ENCODE measurements at regions not wholly inside any gene's neighbourhood (a gene's known extent, or its start where the extent isn't known, plus 50 kb on each side); places are given as distances from the start of the nearest gene placed in this dataset.
"Not testable (repeated sequence)": the region's sequence is repeated elsewhere in the genome, so short reads cannot be mapped to it uniquely, and the experiment has no call there.

GRCh38 chr11:106276859-106277436 is 199.5 kb downstream of the AASDHPPT start:
- intact Hi-C loops (cut with micrococcal nuclease) = no loop called here

DNA sequence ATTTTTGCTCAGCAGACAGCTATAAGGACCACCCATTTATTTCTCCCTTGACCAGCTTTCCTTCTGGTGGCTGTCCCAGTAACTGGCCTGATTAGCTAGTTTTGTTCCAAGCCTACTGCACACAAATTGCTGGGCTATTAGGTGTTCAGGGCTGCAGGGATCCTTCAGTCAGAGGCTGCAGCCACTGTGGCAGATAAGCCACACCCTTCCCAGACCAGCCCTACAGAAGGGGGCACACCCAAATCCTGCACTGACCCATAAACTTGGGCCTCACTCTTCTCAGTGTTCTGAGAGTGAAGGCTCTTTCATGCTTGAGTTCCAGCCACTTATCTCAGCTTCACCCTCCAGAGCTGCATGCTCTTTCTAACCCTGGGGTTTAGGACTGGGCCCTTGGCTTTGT is 200.0 kb downstream of the AASDHPPT start:
- intact Hi-C loops (cut with micrococcal nuclease) = no loop called here

GRCh38 chr11:106278391-106278790 is 200.9 kb downstream of the AASDHPPT start:
- intact Hi-C loops (cut with micrococcal nuclease) = no loop called here

DNA sequence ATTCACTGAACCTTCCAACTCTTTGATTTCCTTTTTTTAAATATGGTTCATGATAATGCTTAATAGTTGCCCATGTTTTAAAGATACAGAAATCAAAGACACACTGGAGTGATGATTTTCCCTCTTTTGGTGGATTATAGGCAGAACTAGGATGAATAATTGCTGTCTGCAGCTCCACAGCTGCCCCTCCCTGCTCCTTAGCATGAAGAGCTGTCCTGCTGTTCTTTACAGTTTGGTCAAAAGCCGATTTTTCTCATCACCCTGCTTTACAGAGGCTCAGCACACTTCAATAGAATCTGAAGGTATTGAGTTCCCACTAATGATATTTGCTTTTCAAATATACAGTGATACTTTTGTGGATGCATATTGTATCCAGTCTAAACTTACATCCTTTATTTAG is 202.6 kb downstream of the AASDHPPT start:
- intact Hi-C loops (cut with micrococcal nuclease) = no loop called here

- intact Hi-C loops (cut with micrococcal nuclease) = no loop called here
Measured at GRCh38 chr11:106281455-106282173, 204.2 kb downstream of the AASDHPPT start.

GRCh38 chr11:106286881-106287504 is 209.5 kb downstream of the AASDHPPT start:
- intact Hi-C loops (cut with micrococcal nuclease) = no loop called here

GRCh38 chr11:106288057-106288456 is 210.6 kb downstream of the AASDHPPT start:
- intact Hi-C loops (cut with micrococcal nuclease) = no loop called here

DNA sequence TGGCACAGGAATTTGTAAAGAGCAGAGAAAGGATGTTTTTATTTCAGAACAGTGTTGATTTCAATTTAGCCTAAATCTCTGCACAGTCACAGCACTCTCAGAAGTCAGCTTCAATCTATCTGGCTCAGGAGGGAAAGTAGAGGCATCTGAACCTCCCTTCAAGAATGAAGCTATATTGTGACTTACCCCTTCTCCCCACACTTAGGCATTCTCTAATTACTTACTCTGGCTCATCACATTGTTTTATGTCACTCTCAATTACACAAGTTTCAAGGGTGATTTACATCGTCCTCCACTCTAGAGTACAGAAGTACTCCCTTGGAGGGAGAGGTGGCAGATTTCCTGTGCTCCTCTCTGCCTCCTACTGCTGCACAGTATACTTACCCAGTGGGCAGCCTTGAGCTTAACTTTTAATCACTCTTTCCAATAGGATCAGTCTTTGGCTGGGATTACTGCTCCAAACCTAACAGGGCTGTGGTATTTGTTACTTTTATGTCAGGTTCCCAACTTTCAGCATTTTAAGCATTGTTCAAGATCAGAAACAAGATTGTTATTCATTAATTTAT is 211.4 kb downstream of the AASDHPPT start:
- intact Hi-C loops (cut with micrococcal nuclease) = no loop called here

DNA sequence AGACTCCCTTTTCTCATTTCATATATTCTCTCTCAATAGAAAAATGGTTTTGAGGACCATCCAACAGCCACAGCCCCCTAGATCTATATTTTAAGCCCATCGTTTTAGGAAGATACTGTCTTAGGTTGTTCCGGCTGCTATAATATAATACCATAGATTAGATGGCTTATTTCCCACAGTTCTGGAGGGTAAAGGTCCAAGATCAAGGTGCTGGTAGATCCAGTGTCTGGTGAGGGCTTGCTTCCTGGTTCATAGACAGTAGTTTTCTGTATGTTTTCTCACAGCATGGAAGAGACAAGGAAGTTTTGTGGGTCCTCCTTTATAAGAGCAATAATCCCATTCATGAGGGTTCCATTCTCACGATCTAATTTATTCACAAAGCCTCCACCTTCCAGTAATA is 215.1 kb downstream of the AASDHPPT start:
- intact Hi-C loops (cut with micrococcal nuclease) = no loop called here

DNA sequence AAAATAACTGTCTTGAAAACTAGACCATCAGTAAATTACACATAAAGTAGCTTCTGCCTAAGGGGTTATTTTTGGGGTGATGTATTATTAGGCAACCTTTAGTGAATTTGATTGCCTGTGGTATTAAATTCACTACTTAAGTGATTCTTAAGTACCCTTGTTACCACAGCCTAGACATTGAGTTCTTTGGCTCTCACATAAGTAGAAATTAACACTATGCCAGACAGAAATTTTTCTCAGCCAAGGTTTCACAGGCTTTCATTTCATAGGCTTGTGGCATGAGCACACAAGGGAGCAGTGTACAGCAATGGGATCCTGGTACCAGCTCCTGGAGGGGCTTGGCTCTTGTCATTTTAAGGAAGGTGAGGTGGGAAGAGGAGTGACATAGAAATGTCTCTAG is 218.5 kb downstream of the AASDHPPT start:
- intact Hi-C loops (cut with micrococcal nuclease) = no loop called here

- intact Hi-C loops (cut with micrococcal nuclease) = no loop called here
Measured at GRCh38 chr11:106302416-106302815, 225.0 kb downstream of the AASDHPPT start.

- intact Hi-C loops (cut with micrococcal nuclease) = no loop called here
Measured at GRCh38 chr11:106304274-106304673, 226.8 kb downstream of the AASDHPPT start.

DNA sequence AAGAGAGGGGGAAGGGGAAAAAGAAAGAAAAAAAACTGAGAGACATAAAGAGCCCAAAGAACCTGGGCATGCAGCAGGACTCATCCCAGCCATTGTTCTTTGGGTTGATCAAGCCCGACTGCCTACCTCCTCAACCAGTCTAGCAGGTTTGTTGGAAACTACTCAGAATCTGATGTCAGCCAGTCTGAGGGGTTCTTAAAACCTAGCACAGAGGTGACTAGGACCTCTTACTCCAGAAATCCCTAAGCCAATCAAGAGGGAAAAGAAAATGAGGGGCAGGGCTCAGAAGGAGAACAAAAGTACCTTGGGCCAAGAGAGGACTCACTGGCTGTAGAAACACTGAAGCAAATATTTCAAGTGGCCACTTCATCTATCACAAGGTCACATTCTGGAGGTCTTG is 228.0 kb downstream of the AASDHPPT start:
- intact Hi-C loops (cut with micrococcal nuclease) = no loop called here

DNA sequence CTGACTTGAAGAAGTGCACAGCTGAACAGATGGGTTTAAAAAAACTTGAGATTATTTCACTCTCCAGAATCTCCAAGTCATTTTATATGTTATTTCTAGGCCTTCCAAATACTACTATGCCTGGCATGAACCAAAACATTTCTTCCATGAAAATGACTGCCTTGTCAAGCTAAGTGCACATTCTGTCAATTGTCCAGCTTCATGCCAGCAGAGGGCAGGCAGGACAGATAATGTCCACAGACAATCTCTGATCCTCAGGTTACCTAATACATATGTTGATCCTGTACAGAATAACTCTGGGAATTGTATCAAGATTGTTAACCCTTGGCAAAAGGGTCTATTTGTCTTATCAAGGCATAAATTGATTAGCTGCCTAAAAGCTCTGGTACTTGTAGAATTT is 229.5 kb downstream of the AASDHPPT start:
- intact Hi-C loops (cut with micrococcal nuclease) = no loop called here

DNA sequence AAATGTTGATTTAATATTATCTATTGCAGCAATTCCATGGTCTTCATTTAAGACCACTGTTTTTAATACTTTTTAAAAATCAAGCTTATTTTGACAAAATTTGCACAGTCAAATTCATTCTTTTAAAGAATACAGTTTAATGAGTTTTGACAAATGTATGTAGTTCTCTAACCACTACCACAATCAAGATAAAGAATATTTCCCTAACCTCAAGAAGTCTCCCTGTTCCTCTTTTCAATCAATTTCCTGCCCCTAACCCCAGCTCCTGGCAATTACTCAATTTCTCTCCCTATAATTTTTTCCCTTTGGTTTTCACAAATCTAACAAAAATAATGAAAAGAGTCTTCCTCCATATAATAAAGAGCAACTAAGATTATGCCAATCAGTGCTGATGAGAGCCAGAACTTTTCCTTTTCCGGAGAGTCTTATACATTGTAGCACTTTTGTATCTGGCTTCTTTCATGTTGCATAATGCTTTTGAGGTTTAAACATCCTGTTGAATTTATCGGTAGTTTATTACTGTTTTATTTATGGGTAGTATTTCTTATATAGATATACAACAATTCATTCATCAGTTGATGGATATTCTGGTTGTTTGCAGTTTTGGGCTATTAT is 231.7 kb downstream of the AASDHPPT start:
- intact Hi-C loops (cut with micrococcal nuclease) = no loop called here

DNA sequence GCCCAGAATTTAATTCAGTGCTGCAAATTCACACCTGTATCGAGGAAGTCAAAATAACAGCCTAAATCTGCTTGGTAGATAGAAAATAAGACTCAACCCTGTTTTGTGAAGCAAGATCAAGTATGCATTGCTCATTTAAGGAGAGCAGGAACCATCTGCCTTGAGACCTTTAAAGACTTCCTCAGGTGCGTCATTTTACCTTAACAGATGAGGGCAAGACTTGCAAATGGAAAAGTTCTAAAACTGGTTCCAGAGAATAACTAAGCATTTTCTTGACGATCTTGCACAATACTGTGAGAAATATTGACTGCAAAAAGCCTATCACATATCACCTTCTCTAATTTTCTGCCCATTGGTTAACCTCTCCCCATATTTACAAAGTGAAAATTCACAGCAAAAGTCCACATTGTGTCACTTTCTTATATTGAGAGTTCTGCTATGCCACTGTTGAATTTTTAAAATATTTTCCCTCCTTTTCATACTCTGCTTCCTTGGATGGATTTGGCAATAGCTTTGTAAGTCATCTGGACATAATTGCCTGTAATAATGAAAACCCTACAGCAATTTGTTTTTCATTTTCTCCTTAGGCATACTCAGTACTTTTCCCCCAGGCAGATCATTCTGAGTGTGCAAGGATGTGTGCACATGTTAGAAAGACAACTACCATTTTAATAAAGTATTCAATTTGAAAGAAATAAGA is 234.2 kb downstream of the AASDHPPT start:
- intact Hi-C loops (cut with micrococcal nuclease) = no loop called here

- intact Hi-C loops (cut with micrococcal nuclease) = not testable (repeated sequence)
Measured at GRCh38 chr11:106317208-106317773, 239.8 kb downstream of the AASDHPPT start.

DNA sequence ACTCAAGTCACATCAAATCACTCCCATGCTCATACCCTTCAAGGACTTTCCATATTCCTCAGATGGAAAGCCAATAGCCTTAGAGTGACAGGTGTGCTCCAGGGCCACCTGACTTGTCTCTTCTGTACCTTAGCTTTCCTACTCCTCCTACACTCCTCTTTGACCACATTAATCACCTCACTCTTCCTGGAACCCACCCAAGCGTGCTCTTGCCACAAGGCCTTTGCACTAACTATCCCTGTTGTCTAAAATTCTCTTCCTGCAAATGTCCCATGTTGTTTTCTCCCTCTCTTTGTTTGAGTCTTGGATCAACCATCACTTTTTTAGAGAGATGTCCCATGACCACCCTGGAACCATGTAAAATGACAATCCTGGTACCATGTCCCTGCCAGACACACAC is 244.1 kb downstream of the AASDHPPT start:
- intact Hi-C loops (cut with micrococcal nuclease) = no loop called here

GRCh38 chr11:106322106-106322505 is 244.6 kb downstream of the AASDHPPT start:
- intact Hi-C loops (cut with micrococcal nuclease) = no loop called here

GRCh38 chr11:106326087-106326486 is 248.6 kb downstream of the AASDHPPT start:
- intact Hi-C loops (cut with micrococcal nuclease) = no loop called here

DNA sequence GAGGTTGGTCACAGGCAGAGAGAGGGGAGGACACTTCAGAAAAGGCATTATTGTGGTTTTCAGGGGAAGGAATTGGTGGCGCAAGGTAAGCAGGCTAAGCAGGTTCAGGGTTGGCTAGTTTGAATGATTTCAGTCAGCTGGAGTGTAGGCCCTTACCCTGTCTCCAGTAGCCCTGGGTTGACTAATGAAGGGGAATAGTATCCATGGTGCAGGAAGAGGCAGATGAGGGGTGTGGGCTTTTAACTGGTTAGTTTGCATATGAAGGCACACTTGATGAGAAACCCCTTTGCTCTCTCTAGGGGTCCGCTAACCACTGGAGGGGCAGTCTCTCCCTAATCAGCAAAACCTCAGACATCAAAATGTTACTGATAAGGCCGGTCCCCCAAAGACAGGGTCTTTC is 249.7 kb downstream of the AASDHPPT start:
- intact Hi-C loops (cut with micrococcal nuclease) = no loop called here

All from T-helper 1 cell treated with Interleukin-12 subunit alpha and Interleukin-12 subunit beta and Interleukin-4 antibody, amounts not matched to agents 30 ng/mL and 1 ng/mL, for 36 hours (primary cell).